Left ventricle myocardium superior (tissue), 1 donor: ENCODE measurements at regions not wholly inside any gene's neighbourhood (a gene's known extent, or its start where the extent isn't known, plus 50 kb on each side); places are given as distances from the start of the nearest gene placed in this dataset.

Experiments used
- ATAC-seq: fragments of 200-7000 bp; cut with Tn5 transposase; one replicate; pipeline ENCODE4 v1.9.1; 2020; ENCODE audit warnings: mild to moderate bottlenecking, moderate library complexity
- DNase-seq: peaks from one replicate; pipeline ENCODE4 v3.0.0-alpha.2; 2020
- intact Hi-C: fragments of 100-400 bp; cut with micrococcal nuclease; formaldehyde crosslinking; loops from one replicate; pipeline ENCODE4 v1.11.0; 2022
- donor health status: DM: no; HTN: yes; CAD: no; lungs with severe emphysema.

DNA sequence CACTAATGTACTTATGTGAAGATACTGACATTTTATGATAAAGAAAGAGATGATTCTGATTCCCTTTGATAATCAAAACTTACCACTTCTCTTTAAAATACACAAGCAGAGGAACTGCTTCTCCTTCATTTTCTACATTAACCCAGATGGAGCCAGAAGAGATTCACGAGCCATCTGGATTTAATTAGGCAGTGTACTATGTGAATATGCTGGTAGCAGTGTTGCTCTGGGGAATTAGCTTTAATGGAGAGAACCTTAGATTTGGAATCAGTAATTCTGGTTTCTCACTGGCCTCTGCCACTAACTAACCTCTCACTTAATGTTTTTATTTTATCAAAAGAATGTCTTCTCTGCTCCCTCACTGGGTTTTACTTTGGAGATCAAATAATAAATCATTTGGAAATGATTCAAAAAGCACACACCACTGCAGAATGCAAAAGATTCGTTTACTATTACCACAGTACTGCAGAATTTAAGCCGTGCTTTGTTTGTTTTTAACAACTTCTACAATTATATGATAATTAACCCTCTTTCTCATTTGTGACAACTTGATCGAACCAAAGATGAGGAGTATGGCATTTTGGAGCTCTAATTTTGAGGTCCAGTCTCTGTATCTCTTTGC, 77.5 kb upstream of the PHYHIPL start:
- intact Hi-C loops, result no loop called here
- ATAC-seq (peak; percentile 51), DNase-seq (no peak)

DNA sequence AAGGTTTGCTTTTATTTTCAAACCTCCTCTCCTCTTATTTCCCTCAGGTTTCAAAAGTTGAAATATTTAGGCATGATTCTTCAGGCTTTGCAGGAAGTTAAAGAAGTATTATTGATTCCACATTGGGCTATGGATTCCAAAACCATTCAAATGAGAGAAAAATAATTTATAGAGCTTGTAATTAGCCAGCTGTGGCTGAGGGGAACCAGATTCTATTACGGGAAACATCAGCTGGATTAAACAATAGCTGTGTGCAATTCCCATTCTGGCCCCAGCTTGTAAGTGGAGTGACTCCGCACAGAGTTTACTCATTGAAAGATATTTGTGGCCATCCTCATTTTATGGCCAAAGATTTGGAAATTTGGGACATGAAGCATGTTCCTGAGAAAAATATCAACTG, 77.0 kb upstream of the PHYHIPL start:
- intact Hi-C loops, result no loop called here
- ATAC-seq, result peak; percentile 39
- DNase-seq, result no peak

DNA sequence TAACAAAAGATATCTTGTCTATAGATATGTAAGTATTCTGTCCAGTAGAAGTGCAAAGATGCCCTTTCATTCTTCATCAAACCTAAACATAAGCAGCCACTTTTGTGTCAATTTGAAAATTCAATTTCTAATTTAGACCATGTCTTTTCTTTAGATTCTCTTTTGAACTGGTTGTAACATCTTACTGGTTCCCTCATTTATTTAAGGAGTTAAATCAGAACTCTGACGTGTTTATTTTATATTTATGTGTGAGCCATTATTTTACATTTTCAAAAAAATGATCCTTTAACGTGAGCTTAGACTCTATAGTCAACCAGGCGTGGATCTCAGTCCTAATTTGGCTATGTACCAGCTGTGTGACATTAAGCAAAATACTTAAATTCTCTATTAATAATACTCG, 74.0 kb upstream of the PHYHIPL start:
- no peak for DNase-seq
- ATAC-seq, result no peak
- intact Hi-C loops, result no loop called here

DNA sequence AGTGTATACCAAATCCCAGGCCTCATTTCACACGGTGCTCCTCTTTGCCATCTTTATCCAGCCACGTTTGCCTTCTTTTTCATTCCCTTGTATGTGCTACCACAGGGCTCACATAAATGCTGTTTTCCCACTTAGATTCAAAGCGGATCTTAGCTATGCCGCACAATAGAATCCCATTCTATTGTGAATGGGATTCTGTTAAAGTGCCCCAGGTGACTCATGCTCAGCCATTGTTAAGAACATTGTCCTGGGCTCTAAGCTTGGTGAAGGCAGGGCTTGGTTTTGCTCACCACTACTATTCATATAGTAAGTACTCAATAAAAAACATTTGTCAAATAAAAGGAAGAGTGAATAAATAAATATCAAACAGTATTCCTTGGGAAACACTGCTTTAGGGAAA, 72.3 kb upstream of the PHYHIPL start:
- ATAC-seq (no peak), DNase-seq (no peak)
- intact Hi-C loops, result no loop called here

DNA sequence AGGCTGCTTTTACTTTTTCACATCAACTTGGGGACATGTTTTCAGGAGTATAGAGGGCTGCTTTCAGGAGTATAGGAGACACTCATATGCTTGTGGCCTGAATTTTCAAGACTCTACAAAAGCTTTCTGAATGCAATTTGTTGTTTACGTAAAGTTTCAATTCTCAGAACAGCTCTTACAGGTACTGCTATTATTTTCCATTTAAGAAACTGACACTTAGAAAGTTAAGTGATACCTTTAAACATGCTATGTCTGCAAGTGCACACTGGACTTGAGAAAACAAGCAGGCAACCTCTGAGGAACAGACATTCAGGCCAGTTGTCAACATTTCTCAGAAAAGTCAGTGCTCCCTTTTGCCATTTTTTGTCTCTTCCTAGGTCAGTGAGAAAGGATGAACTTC, 70.0 kb upstream of the PHYHIPL start:
- ATAC-seq, result no peak
- intact Hi-C loops, result no loop called here
- no peak for DNase-seq

DNA sequence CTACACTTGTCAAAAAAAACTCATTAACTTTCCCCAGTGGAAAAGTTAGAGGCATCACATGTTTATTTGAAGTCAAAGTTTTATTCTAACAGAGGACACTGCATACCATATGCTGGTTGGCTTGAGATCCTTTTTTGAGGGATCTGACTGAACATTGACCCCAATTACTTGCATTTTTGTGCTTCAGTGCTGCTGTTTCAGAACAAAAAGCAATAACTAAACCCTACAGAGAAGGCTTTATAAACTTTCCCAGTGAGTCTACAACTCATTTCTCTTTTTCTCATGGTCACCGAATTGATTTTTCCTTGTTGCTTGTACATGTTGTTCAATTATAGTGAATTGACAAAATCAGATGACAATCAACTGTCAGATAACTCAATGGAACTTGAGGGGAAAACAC, 69.3 kb upstream of the PHYHIPL start:
- intact Hi-C loops, result no loop called here
- ATAC-seq, result no peak
- no peak for DNase-seq

DNA sequence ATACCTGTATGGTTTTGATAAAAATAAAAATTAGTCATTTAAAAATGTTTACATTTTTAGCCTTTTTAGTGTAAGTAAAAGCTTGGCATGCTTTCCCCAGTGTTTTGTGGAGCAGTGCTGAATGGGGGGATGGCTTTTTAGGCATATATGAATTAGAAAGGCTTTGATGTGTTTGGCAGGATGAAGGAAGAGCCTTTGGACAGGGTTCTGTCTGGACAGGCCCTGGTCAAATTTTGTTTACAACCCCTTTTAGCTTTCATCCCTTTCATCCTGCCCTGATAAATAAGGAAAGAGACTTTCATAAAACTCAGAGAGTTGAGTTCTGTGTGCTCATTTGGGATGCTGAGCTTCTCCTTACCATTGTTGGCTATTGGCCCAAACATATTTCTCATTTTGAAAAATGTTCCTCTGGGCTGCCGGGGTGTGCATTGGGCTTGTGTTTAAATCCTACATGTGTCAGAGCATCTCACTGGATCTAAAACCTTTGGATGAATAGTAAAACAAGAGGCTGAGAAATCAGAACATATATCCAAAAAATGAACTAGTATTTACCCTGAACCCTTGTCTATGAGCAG, 68.1 kb upstream of the PHYHIPL start:
- no peak for DNase-seq
- intact Hi-C loops, result no loop called here
- ATAC-seq, result no peak

DNA sequence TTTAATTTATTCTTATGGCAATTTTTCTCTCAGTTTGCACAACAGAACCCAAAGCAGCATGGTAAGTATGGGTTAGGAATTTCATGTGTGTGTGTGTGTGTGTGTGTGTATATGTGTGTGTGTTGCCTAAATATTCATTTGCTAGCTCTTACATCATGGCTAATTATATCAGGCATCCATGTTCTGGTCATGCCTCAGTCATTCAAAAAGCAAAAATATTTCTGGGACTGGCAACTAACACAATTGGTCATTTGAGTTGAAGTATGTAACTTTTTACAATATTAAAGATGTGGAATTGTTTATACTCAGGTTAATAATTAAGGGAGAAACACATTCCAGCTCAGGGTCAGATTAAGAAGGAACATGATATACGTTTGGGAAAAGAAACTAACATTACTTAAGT, 67.6 kb upstream of the PHYHIPL start:
- DNase-seq, result no peak
- ATAC-seq, result no peak
- intact Hi-C loops, result no loop called here

DNA sequence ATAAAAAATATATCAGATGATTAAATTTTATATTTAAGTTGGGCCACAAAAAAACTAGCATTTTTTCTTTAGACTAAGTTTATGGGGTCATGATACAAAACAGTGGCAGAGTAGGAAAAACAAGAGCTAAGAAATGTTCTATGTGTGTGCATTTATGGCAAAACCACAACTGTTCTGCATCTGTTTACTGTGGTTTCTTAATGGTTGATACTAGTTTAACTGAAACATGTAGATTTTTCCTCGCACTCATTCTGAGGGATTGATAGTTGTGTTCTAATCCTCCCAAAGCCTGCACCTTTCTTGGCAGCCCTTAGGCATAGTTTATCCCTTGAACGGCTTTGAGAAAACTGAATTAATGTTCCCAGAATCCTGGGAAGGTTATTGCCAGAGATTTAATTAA, 66.6 kb upstream of the PHYHIPL start:
- no peak for DNase-seq
- ATAC-seq, result no peak
- intact Hi-C loops, result no loop called here

DNA sequence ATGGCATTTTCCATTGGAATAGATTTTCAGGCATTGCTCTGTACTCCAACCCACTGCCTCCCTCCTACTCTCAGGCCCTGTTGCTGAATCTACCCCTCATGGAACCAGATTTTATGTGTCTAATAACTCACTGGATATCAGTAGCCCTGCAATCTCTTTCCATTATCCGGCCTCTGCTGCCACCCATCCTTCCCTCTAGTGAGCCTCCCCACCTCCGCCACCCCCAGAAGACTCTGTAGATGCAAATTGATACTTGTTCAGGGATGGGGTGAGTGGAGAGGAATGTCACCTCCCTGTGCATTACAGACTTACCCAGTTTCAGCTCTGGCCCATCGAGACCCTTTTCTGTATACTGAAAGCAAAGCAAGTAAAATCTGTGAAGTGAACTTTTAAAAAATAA, 52.3 kb upstream of the PHYHIPL start:
- intact Hi-C loops, result no loop called here
- no peak for ATAC-seq
- DNase-seq, result no peak

DNA sequence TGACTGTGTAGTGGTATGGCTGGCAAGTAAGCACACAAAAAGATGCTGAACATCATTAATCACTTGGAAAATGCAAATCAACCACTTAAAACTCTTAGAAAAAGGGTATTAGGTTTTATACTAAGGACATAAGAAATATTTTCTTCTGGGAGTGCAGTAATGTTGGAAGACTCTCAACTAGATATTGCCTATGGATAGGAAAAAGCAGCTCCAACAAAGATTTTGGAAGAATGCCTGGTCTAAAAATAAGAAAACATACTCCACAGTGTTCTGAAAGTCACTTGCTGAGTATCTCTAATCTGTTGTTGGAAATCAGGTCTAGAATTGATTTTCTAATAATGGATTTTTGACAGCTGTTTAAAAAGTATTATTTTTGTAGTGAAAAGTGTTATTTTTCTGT, 50.8 kb upstream of the PHYHIPL start:
- intact Hi-C loops, result no loop called here
- ATAC-seq, result no peak
- DNase-seq, result no peak

DNA sequence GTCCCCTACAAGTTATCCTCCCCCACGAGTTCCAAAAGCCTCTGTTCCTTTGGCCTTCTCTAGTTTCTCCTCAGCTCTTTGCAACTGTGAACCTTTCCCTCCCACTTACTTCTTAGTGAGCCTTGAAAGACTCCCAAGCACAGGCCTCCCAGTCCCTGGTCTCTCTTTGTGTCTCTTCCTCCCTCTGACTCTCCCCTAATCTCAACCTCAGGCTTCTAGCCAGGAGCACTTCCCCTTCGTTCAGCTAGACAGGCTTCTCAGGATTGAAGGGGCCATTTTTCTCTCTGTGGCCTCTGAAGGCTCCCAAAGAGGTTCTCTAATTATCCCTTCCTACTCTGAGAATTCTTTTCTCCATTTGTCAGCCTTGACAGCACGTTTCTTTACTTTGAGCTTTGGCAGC, 50.2 kb upstream of the PHYHIPL start:
- ATAC-seq, result no peak
- no peak for DNase-seq
- intact Hi-C loops, result no loop called here
